GM18508 (cell line): ENCODE measurements at regions not wholly inside any gene's neighbourhood (a gene's known extent, or its start where the extent isn't known, plus 50 kb on each side); places are given as distances from the start of the nearest gene placed in this dataset.

Experiments used
- ATAC-seq: cut with Tn5 transposase; IDR thresholded peaks from one replicate; pipeline ENCODE4 v1.9.1; 2021; ENCODE audit warnings: moderate number of reproducible peaks; ENCODE audit not compliant: insufficient read depth, unreplicated experiment

- ATAC-seq, result no peak
These were observed 107.8 kb upstream of the ESR1 start for GRCh38 chr6:151699719-151700118.

- ATAC-seq, result peak; percentile 70
These were observed 105.4 kb upstream of the ESR1 start for GRCh38 chr6:151701911-151702562.

DNA sequence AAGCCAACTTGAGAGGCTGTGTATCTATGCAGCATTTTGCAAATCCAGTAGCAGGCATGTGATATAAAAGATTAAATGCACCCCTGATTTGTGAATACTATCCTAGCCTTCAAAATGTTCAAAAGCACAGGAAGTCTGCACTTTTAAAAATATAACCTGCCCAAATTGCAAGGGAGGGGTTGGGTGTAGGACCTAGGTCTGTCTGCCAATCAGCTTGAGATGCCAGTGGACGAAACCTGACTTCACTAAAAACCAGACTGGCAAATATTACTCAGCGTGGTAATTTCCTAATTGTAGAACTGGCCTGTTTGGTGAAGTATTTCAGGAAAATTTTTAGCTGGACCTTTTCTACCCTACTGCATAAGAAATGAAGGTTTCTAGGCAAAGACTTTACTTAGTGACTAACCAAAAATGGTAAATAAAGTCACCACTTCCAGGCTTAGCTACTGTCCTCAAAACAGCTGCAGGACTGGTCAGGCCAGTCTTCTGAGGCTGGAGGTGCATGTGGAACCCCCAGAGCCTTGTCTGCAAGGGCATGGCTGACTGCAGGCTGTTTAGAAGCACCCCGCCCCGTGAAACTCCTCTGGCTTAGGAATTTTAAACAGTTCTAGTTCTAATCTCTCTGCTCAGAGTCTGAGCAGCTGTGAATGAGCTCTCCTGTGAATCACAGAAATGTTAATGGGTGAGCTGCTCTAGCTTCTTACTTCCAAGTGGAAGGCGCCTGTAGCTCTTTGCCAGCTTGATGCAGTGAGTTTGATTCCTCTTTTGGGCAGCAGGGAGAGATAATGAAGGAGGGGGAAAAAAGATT, 104.4 kb upstream of the ESR1 start:
- peak; percentile 57 for ATAC-seq

DNA sequence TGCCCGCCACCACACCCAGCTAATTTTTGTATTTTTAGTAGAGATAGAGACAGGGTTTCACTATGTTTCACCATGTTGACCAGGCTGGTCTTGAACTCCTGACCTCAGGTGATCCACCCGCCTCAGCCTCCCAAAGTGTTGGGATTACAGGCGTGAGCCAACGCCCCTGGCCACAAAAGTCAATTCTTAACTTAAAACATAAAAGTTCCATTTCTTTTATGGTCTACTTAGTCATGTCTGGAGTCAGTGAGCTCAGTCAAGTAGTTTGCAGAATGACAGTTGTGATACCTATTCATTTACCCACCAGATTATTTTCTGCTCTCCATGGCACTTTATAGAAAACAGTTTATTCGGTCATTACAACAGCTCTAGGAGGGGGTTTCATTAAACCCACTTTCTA, 103.1 kb upstream of the ESR1 start:
- no peak for ATAC-seq

DNA sequence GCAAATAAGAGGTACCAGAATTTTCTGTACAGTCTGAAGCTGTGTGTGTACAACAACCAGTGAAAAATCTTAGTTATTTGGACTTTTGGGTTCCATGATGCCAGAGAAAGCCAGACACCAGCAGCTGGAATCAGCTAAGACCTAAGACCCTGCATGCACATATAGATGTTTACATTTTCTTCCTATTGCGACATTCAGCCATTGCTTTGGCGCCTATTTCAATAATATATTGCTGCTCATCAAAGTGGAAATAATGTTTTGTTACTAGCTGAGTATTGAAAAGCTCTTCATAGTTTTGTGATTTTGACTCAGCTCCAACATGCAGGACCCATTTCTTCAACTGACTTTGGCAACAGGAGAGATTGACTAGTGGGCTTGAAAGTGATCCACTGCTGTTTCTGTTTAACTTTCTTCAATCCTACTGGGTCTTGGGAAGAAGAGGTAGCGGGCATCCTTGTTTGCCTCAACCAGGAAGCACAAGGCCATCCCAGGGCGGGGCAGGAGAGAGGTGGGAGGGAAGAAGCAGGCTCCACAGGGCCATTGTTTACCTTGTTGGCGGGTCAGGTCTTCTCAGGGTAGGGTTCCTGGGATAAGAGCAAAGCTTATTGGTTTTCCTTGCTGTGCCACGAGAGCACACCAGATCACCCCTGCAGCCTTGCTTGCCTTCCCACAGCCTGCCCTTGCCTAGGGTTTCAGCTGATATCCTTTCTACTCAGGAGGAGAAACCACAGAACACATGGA, 101.3 kb upstream of the ESR1 start:
- ATAC-seq, result no peak

GRCh38 chr6:151709329-151709728, 98.2 kb upstream of the ESR1 start:
- no peak for ATAC-seq

GRCh38 chr6:151716526-151716932, 91.0 kb upstream of the ESR1 start:
- no peak for ATAC-seq

GRCh38 chr6:151719070-151719469, 88.4 kb upstream of the ESR1 start:
- ATAC-seq, result no peak

DNA sequence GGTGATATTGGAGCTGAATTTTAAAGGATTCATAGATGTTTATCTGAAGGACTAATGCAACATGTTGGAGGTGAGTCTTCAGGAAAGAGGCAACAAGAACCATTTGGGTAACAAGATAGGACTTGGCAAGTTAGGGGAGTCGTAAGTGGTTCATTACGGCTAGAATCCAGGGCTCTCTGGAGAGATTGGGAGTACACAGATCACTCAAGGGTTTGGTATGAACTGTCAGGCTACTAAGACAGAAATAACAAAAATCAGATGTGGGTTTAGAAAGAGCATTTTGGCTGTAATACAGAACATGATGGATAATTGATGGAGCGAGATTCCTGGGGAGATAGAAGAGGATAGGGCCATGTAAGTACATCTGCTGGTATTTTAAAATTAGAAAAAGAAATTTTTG, 86.3 kb upstream of the ESR1 start:
- ATAC-seq, result no peak

GRCh38 chr6:151721671-151722070, 85.8 kb upstream of the ESR1 start:
- no peak for ATAC-seq

- no peak for ATAC-seq
These were observed 85.1 kb upstream of the ESR1 start for GRCh38 chr6:151722342-151722741.

GRCh38 chr6:151723152-151723551, 84.3 kb upstream of the ESR1 start:
- ATAC-seq, result peak; percentile 75

DNA sequence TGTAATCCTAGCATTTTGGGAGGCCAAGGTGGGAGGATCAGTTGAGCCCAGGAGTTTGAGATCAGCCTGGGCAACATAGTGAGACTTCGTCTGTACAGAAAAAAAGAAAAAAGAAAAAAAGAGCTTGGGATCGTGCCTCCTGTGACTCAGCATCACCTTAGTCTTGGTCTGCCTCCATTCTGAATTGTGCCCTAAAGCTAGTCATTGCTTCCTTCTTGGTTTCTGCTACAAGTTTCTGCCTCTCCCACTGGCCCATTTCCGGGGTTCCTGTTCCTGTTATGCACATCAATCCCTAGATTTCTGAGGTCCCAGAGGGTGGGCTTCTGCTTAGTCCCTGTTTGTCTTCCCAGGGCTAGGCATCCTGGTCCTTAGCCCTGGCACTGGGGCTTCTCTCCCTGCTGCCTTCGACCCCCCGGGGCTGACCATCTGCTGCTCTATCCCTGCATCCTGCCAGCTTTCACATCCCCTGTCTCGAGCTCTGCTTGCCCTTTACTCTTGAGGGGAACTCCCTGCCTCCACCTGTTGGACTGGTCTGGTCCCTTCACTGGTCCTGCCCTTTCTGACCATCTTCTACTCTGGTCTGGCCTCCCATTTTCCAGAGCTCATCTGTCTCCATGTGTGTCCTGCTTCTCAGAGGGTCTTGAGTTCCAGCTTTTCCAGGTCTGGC, 77.5 kb upstream of the ESR1 start:
- no peak for ATAC-seq

- no peak for ATAC-seq
These were observed 77.0 kb upstream of the ESR1 start for GRCh38 chr6:151730496-151730870.

GRCh38 chr6:151731313-151731712, 76.2 kb upstream of the ESR1 start:
- ATAC-seq, result no peak

GRCh38 chr6:151733680-151734320, 73.7 kb upstream of the ESR1 start:
- no peak for ATAC-seq

DNA sequence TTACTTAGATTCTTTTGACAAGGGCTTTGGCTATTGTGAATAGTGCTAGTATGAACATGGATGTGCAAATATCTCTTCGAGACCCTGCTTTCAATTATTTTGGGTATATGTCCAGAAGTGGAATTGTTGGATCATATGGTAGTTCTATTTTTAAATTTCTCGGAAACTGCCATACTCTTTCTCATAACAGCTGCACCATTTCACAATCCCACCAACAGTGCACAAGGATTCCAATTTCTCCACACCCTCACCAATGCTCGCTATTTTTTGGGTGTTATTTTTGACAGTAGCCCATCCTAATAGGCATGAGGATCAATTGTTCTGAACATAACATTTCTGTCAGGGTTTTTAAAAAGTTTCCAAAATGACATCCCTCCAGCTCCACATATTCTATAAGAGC, 69.2 kb upstream of the ESR1 start:
- ATAC-seq, result no peak

DNA sequence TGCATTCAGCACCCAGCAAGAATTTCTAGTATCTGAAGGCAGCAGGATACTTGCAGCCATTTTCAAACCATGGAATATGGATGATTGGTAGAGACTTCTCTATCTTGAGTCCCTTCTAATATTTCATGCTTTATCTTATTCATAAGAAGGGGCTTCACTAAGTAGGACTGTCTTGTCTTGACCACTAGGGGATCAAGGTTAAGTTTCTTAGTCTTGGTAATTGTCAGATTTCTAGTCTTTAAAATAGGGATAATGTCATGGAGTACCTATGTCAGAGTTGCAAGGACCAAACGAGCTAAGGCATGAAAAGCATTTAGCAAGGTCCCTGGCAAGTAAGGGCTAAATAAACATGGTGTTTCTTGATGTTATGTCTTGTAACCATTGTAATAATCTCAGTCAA, 68.5 kb upstream of the ESR1 start:
- ATAC-seq, result no peak

- no peak for ATAC-seq
These were observed 66.7 kb upstream of the ESR1 start for GRCh38 chr6:151740820-151741219.

DNA sequence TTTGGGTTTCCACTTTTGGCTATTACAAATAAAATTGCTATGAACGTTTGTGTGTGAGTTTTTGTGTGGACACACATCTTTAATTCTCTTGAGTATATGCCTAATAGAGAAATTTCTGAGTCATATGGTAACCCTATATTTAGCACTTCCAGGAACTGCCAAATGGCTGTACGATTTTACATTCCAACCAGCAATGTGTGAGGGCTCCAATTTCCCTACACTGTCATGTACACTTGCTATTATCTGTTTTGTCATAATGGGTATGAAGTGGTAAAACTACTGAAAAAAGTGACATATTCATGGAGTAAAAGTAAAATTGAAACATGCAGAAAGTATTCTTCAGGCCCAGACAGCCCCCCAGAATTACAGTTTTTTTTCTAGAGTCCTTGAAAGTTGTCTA, 59.6 kb upstream of the ESR1 start:
- no peak for ATAC-seq
